NCI-H2081 (cell line): ENCODE measurements at regions not wholly inside any gene's neighbourhood (a gene's known extent, or its start where the extent isn't known, plus 50 kb on each side); places are given as distances from the start of the nearest gene placed in this dataset.

Experiments
- DNase-seq, 2 experiments: peaks; one replicate each; lab custom pipeline; 2025; lab: John Stamatoyannopoulos, UW

- no peak for DNase-seq
Measured at GRCh38 chr2:221097949-221098348, 474.2 kb downstream of the EPHA4 start.

GRCh38 chr2:221100467-221101089 is 471.5 kb downstream of the EPHA4 start:
- no peak for DNase-seq

- DNase-seq, result no peak
Measured at GRCh38 chr2:221102896-221103688, 469.0 kb downstream of the EPHA4 start.

DNA sequence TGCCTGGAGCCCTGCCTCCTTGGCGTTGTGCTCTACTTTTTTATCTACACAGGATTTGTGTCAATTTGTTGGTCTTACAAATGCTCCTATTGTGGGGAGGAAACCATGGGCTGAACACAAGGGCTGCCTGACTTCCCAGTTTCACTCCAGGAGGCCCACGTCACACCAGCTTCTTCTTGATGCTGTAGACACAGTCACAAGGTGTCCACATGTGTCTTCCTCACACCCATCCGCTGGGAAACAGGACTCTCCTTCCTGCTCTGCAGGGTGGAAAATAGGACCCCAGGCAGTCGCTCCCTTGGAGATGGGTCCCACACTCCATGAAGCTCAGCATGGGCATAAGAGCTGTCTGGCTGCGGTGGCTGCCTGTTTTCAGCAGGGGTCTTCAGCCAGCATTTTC is 468.2 kb downstream of the EPHA4 start:
- no peak for DNase-seq

DNA sequence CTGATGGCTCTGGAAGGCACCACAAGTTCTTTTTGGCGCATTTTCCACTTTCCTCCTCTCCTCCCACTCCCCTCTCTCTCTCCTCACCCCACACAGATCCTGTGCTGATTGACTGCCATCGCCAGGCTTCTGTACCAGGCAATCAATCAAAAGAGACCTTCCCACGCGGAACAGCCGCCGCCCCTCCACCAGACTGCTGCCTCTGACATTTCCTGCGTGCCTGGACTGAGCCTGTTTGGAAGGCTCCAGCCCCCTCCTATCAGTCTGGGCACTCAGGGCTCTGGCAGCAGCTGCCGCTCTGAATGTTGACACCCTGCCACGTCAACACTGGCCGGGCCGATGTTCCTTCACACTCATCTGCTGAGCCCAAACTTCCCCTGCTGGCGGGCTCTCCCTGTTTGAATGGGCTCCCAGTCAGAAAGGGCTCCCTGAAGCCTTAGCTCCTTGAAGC is 467.7 kb downstream of the EPHA4 start:
- peak in 1 of 2 experiments; percentile 18 for DNase-seq

DNA sequence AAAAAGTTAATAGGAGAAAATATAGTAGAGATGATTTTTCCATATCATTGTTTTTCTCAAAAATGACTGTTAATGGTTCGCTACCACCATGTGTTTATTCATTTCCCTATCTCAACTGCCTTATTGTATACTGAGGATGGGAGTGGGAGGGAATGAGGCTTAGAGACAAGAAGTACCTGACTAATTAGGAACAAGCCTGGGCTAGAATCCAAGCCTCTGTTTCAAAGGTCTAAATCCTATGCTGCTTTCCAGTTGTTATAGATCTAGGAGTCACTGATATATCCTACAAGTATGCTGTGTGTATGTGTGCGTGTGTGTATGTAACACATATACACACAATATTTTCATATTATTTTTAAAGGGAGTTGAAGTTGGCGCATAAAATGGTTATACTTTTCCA is 465.9 kb downstream of the EPHA4 start:
- DNase-seq, result no peak

- no peak for DNase-seq
Measured at GRCh38 chr2:221107424-221107823, 464.7 kb downstream of the EPHA4 start.

GRCh38 chr2:221109552-221109951 is 462.6 kb downstream of the EPHA4 start:
- DNase-seq, result no peak

DNA sequence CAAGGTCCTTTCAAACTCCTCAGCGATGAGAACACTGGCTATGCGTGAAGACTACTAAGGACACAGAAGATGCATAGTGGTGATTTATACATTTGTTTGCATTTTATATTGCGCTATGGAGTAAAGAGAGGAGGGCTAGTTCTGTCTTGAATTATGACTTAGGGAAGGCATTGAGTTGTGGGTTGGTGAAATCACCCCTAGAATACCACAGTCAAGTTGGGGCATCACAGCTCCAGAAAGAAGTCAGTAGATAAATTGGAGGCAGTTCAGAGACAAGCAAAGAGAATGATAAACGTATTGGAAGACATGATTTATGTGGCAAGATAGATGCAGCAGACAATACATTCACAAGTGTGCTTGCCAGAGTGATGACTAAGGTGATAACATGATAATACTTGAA is 460.4 kb downstream of the EPHA4 start:
- DNase-seq, result no peak

DNA sequence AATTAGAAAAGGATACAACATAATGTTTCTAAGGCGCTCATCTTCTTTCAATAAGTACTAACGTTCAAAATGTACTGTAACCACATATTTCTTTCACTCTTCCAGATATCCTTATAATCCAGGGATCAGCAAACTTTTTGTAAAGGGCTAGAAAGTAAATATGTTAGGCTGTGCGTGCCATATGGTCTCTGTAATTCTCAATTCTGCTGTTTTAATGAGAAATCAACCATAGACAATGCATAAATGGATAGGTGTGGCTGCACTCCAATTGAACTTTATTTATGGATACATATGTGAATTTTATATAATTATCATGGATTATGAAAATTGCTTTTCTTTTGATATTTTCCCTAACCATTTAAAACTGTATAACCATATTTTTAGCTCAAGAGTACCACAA is 459.4 kb downstream of the EPHA4 start:
- DNase-seq, result no peak

DNA sequence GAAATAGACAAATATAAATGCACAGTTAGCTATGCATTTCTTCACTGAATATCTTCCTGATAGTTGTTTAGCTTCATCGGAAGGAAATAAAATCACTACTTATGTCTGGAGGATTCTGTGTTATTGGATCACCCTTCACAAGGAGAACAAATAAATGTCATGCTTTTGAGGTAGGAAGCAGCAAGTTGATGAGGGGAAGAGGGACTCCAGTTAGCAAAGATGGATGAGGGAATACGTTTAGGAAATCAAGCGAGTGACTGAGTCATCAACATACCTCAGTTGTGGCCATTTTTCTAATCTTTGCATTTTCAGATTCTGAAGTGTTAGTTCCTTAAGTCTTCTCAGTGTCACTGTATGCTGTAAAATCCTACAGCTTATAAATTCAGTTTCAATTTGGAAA is 456.2 kb downstream of the EPHA4 start:
- no peak for DNase-seq

DNA sequence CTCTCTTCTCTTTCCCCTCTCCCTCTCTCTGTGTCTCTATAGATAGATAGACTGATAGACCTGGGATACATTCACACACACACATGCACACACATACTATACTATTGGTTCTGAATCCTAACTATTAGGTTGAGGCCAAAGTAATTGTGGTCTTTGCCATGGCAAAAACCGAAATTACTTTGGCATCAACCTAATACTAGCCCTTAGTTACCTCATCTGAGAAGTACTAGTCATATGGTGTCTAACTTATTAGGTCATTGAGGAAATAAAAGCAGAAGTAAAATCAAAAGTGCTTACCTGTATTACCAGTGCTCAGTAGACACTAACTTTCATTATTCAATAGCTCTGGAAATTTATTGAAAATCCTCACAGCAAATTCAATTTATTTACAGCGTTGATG is 451.5 kb downstream of the EPHA4 start:
- no peak for DNase-seq

DNA sequence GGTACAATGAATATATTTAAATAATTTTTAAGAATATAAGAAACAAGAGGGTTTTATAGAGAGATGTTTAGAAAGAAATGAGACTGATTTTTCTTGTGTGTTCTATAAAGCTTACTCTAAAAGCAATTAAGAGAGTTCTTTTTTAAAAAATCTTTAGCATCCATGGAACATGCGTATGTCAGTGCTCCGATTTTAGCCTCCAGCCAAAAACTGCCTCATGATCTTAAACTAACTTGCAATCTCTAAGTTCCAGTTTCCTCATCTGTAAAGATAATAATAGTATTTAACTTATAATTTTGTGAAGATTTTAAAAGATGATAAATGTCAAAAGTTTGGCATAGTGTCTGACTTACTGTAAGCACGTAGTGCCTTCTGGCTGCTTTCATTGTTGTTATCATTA is 448.7 kb downstream of the EPHA4 start:
- no peak for DNase-seq

DNA sequence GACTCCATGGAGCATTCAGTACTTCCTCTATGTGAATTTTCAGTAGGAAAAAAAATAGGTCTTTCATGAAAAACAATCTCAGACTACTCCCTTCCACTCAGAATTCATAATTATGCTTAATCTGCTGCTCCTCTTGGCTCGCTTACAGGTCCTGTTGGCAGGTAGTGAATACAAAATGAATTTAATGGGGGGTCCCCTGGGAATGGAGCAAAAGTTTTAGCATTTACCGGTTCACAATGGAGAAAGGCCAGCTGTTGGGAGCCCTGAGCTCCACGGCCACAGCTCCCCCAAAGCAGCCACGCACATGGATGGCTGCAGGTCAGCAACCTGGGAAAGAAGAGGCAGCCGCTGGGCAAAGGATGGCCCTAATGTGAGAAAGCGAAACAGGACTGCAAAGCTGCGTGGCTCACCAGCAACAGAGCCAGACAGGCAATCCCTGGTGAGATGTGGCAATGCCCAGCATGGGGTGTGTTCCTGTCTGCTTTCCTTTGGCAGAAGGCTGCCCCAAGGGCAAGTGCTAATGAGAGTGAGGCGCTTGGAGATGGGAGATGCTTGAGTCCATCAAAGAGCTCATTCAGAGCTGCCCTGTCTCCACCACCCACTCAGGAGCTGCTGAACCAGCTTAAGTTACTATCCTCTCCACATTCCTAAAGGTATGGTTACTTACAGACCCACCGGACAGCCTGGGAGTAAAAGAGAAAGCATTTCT is 447.4 kb downstream of the EPHA4 start:
- DNase-seq, result peak; percentile 57 to 66

- no peak for DNase-seq
Measured at GRCh38 chr2:221125691-221126090, 446.4 kb downstream of the EPHA4 start.

- DNase-seq, result no peak
Measured at GRCh38 chr2:221129657-221130056, 442.4 kb downstream of the EPHA4 start.

DNA sequence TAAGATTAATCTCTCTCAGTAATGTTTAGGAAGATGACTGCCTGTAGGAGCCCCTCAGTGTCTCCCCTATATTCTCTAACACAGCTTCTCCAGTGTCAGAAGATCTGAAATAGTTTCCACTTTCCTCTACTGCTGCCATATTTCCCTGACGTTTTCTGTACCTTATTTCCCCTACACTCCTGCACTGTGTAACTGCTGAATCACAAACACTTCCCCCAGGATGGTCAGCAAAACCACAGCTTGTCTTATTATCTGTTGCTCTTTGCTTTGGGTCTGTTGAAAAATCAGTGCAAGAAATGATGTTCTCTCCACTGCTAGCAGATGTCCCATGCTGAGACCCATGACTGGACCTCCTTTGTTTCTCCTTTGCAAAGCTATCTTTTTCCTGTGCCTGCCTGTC is 441.7 kb downstream of the EPHA4 start:
- DNase-seq, result no peak

GRCh38 chr2:221133941-221134340 is 438.2 kb downstream of the EPHA4 start:
- no peak for DNase-seq

DNA sequence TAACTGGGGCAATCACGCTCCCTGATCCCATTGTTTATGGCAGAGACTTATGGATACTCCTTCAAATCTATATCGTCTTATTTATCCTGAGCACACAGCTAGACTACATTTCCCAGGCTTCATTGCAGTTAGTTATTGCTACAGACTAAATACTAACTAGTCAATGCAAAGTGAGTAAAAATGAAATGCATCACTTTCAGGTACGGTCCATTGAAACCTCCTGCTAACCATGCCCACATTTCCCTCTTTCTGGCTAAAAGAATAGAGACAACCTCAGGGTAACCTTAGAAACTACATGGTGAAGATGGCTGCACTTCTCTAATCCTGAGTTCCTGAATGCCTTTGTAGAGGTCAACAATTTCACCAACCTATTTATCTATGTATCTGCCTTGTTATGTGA is 437.4 kb downstream of the EPHA4 start:
- no peak for DNase-seq

DNA sequence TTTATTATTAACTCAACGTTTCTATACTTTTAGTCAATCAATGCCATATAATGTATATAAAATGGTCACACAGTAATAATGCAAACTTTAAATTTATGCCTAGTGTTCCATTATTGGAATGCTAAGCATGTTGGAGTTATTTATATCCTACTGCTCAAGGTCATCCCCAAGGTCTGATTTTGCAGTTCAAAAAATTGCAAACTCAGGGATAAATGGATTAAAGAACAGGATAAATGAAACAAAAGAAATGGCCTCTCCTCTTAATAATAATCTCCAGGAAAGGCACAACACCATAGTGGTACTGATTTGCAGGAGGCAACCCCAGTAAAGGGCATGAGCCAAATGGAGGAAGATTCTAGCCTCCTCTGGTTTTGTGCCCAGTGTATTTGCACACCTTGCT is 436.4 kb downstream of the EPHA4 start:
- DNase-seq, result no peak

GRCh38 chr2:221137385-221137784 is 434.7 kb downstream of the EPHA4 start:
- no peak for DNase-seq

DNA sequence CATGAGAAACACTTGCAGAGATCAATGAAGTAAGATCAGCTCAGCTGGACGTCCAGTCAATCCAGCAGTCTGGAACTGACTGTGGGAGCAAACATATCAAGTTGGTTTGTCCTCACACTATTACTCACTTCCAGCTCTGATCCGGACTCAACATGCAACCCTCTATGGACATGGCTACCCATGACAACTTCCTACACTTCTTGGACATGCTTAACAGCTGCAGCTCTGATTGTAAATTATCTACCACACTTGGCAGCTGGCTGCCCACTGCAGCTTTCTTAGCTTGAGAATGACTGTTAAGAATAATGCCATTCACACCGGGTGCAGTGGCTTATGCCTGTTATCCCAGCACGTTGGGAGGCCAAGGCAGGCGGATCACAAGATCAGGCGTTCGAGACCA is 429.8 kb downstream of the EPHA4 start:
- DNase-seq, result no peak

DNA sequence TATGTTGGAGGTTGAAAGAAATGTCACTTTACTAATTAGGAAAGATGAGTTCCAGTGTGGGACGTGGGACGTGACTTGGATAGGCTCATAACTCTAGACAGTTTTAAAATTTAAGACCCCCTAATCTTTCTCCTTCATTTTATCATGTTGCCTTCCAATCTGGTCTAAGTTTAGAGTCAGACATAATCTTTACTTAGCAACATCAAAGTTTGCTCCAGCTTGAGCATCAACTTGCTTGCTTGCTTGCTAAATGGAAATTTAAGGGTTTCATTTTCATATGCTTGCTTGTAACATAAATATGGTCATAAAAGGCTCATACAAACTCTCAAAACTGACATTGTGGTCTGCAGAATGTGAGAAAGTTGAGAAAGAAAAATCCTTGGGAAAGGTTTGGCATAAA is 428.9 kb downstream of the EPHA4 start:
- no peak for DNase-seq
